MG63 (cell line): ENCODE measurements at regions not wholly inside any gene's neighbourhood (a gene's known extent, or its start where the extent isn't known, plus 50 kb on each side); places are given as distances from the start of the nearest gene placed in this dataset.
A peak's percentile ranks its signal among the peaks of the same experiment; 100 is the strongest.

ENCODE experiments used
- DNase-seq: peaks from one replicate; pipeline ENCODE4 v3.0.0-alpha.2; 2020
- H3K27me3 ChIP-seq: fragments of 250-450 bp; sonication (Bioruptor Pico); 2 replicates; pipeline ENCODE4 v1.5.1; 2020; ENCODE audit warnings: mild to moderate bottlenecking, moderate library complexity
- H3K36me3 ChIP-seq: fragments of 250-450 bp; sonication (Bioruptor Pico); 2 replicates; pipeline ENCODE4 v1.5.1; 2020; ENCODE audit warnings: mild to moderate bottlenecking, moderate library complexity
- H3K4me3 ChIP-seq: fragments of 250-450 bp; sonication (Bioruptor Pico); 2 replicates; pipeline ENCODE4 v1.5.1; 2020; ENCODE audit warnings: mild to moderate bottlenecking, moderate library complexity
- H3K9me3 ChIP-seq: fragments of 250-450 bp; sonication (Bioruptor Pico); 2 replicates; pipeline ENCODE4 v1.5.1; 2020; ENCODE audit warnings: mild to moderate bottlenecking, moderate library complexity

GRCh38 chr4:137998666-137999429, 243.3 kb downstream of the SLC7A11 start:
- Histone ChIP-seq H3K4me3 (no peak overlapping the region), H3K27me3 (no peaks in the 10 kb centered on the region), H3K36me3 (no peaks in the 10 kb centered on the region), H3K9me3 (no peaks in the 10 kb centered on the region)
- DNase-seq, result no peak

GRCh38 chr4:137997496-137997895, 244.7 kb downstream of the SLC7A11 start:
- no peak for DNase-seq
- Histone ChIP-seq H3K36me3 (no peaks in the 10 kb centered on the region), H3K9me3 (no peaks in the 10 kb centered on the region), H3K4me3 (no peak overlapping the region), H3K27me3 (no peaks in the 10 kb centered on the region)

- Histone ChIP-seq H3K4me3 (no peak overlapping the region), H3K9me3 (no peaks in the 10 kb centered on the region), H3K36me3 (no peaks in the 10 kb centered on the region), H3K27me3 (no peaks in the 10 kb centered on the region)
- no peak for DNase-seq
Measured at GRCh38 chr4:137994853-137995252, 247.3 kb downstream of the SLC7A11 start.

GRCh38 chr4:137993232-137993631, 248.9 kb downstream of the SLC7A11 start:
- H3K27me3 ChIP-seq, result no peaks in the 10 kb centered on the region
- no peaks in the 10 kb centered on the region for H3K36me3 ChIP-seq
- H3K9me3 ChIP-seq, result no peaks in the 10 kb centered on the region
- no peak for DNase-seq
- H3K4me3 ChIP-seq, result no peak overlapping the region

- Histone ChIP-seq H3K4me3 (no peak overlapping the region), H3K27me3 (no peaks in the 10 kb centered on the region), H3K9me3 (no peaks in the 10 kb centered on the region), H3K36me3 (no peaks in the 10 kb centered on the region)
- no peak for DNase-seq
Measured at GRCh38 chr4:137981277-137981676, 260.9 kb downstream of the SLC7A11 start.

GRCh38 chr4:137980641-137981040, 261.5 kb downstream of the SLC7A11 start:
- DNase-seq, result no peak

GRCh38 chr4:137979938-137980337, 262.2 kb downstream of the SLC7A11 start:
- no peaks in the 10 kb centered on the region for H3K36me3 ChIP-seq
- H3K9me3 ChIP-seq, result no peaks in the 10 kb centered on the region
- DNase-seq, result no peak
- no peaks in the 10 kb centered on the region for H3K27me3 ChIP-seq
- no peak overlapping the region for H3K4me3 ChIP-seq

More at GRCh38 chr4:137980641-137981040, 261.5 kb downstream of the SLC7A11 start:
- no peaks in the 10 kb centered on the region for H3K9me3 ChIP-seq
- H3K4me3 ChIP-seq, result no peak overlapping the region
- H3K36me3 ChIP-seq, result no peaks in the 10 kb centered on the region
- H3K27me3 ChIP-seq, result no peaks in the 10 kb centered on the region

GRCh38 chr4:137968956-137969678, 273.0 kb downstream of the SLC7A11 start:
- Histone ChIP-seq H3K27me3 (no peaks in the 10 kb centered on the region), H3K4me3 (no peak overlapping the region), H3K36me3 (no peaks in the 10 kb centered on the region), H3K9me3 (no peaks in the 10 kb centered on the region)
- DNase-seq, result peak; percentile 6

- H3K9me3 ChIP-seq, result no peaks in the 10 kb centered on the region
- no peak overlapping the region for H3K4me3 ChIP-seq
- no peaks in the 10 kb centered on the region for H3K36me3 ChIP-seq
- no peaks in the 10 kb centered on the region for H3K27me3 ChIP-seq
- DNase-seq, result peak; percentile 2
Measured at GRCh38 chr4:137967480-137968190, 274.5 kb downstream of the SLC7A11 start.

- DNase-seq, result no peak
- H3K36me3 ChIP-seq, result no peaks in the 10 kb centered on the region
- no peaks in the 10 kb centered on the region for H3K9me3 ChIP-seq
- no peak overlapping the region for H3K4me3 ChIP-seq
- no peaks in the 10 kb centered on the region for H3K27me3 ChIP-seq
Measured at GRCh38 chr4:137966504-137966903, 275.6 kb downstream of the SLC7A11 start.

GRCh38 chr4:137961051-137961438, 281.1 kb downstream of the SLC7A11 start:
- peak; percentile 77 for DNase-seq
- H3K4me3 ChIP-seq, result no peak overlapping the region
- no peaks in the 10 kb centered on the region for H3K27me3 ChIP-seq
- H3K9me3 ChIP-seq, result no peaks in the 10 kb centered on the region
- no peaks in the 10 kb centered on the region for H3K36me3 ChIP-seq

- H3K36me3 ChIP-seq, result no peaks in the 10 kb centered on the region
- no peaks in the 10 kb centered on the region for H3K9me3 ChIP-seq
- no peak for DNase-seq
- no peaks in the 10 kb centered on the region for H3K27me3 ChIP-seq
- H3K4me3 ChIP-seq, result no peak overlapping the region
Measured at GRCh38 chr4:137960371-137961050, 281.6 kb downstream of the SLC7A11 start.

- DNase-seq, result no peak
- Histone ChIP-seq H3K36me3 (no peaks in the 10 kb centered on the region), H3K9me3 (no peaks in the 10 kb centered on the region), H3K4me3 (no peak overlapping the region), H3K27me3 (no peaks in the 10 kb centered on the region)
Measured at GRCh38 chr4:137957806-137958205, 284.3 kb downstream of the SLC7A11 start.

- no peak for DNase-seq
- Histone ChIP-seq H3K4me3 (no peak overlapping the region), H3K27me3 (no peaks in the 10 kb centered on the region), H3K9me3 (no peaks in the 10 kb centered on the region), H3K36me3 (no peaks in the 10 kb centered on the region)
Measured at GRCh38 chr4:137956256-137956655, 285.9 kb downstream of the SLC7A11 start.

- Histone ChIP-seq H3K4me3 (no peak overlapping the region), H3K27me3 (no peaks in the 10 kb centered on the region), H3K9me3 (no peaks in the 10 kb centered on the region), H3K36me3 (no peaks in the 10 kb centered on the region)
- no peak for DNase-seq
Measured at GRCh38 chr4:137955595-137955994, 286.6 kb downstream of the SLC7A11 start.

- DNase-seq, result no peak
- H3K27me3 ChIP-seq, result no peaks in the 10 kb centered on the region
- H3K9me3 ChIP-seq, result no peaks in the 10 kb centered on the region; the same call in 1 of the 2 replicates
- H3K4me3 ChIP-seq, result no peak overlapping the region
- no peaks in the 10 kb centered on the region for H3K36me3 ChIP-seq
Measured at GRCh38 chr4:137952116-137952515, 290.0 kb downstream of the SLC7A11 start.

- no peaks in the 10 kb centered on the region for H3K36me3 ChIP-seq
- no peaks in the 10 kb centered on the region for H3K27me3 ChIP-seq
- H3K4me3 ChIP-seq, result no peak overlapping the region
- no peak for DNase-seq
- H3K9me3 ChIP-seq, result no peaks in the 10 kb centered on the region; the same call in 1 of the 2 replicates
Measured at GRCh38 chr4:137950286-137950685, 291.9 kb downstream of the SLC7A11 start.
